ENCODE measurements at regions not wholly inside any gene's neighbourhood (a gene's known extent, or its start where the extent isn't known, plus 50 kb on each side); places are given as distances from the start of the nearest gene placed in this dataset.
"Not testable (repeated sequence)": the region's sequence is repeated elsewhere in the genome, so short reads cannot be mapped to it uniquely, and the experiment has no call there.

DNA sequence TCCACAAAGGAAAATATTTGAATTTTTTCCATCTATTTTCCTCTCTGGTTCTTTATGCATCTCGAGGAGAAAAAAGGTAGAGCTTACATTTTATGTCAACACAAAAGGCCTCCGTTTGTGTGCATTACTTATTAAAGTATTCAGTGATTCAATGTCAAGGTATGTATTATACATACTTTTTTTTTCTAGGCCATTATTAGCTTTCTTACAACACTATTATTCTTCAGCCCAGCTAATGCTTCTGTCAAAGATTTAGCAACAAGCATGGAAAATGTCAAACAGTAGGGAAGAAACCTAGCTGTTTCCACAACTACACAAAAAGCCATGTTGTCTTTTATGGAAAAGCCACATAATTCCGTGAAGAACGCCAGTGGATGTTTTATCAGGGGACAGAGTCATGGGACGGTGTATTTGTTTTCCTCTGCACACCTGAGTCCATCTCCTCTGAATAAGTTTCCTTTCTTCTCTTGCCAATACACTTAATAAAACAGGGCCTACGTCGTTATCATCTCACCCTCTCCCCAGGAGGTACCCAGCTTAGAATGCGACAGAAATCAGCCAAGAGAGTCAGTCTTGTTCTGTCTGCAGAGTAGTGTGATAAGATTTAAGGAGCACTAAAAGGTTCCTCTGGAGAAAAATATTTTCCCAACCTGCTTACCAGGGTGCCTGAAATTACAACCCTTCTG lies 209.7 kb upstream of the AUTS2 start:
- DNase-seq, result no peak

DNA sequence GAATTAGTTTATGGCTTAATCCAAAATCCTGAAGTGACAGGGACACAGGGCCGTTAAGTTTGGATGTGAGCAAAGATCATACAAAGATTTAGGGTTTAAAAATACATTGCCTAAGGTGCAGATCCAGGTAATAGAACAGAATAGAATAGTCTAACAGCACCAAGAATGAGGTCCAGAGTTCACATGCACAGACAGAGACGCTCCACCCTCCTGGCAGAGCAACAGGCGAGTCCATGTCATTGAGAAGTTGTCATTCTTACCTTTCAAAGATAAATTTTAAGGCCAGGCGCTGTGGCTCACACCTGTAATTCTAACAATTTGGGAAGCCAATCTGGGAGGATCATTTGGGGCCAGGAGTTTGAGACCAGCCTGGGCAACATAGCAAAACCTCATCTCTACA lies 209.1 kb upstream of the AUTS2 start:
- DNase-seq, result no peak

DNA sequence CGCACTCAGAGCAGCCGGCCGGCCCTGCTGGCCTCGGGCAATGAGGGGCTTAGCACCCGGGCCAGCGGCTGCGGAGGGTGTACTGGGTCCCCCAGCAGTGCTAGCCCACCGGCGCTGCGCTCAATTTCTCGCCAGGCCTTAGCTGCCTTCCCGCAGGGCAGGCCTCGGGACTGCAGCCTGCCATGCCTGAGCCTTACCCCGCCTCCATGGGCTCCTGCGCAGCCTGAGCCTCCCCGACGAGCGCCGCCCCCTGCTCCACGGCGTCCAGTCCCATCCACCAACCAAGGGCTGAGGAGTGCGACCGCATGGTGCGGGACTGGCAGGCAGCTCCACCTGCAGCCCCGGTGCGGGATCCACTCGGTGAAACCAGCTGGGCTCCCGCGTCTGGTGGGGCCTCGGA lies 204.4 kb upstream of the AUTS2 start:
- not testable (repeated sequence) for DNase-seq

DNA sequence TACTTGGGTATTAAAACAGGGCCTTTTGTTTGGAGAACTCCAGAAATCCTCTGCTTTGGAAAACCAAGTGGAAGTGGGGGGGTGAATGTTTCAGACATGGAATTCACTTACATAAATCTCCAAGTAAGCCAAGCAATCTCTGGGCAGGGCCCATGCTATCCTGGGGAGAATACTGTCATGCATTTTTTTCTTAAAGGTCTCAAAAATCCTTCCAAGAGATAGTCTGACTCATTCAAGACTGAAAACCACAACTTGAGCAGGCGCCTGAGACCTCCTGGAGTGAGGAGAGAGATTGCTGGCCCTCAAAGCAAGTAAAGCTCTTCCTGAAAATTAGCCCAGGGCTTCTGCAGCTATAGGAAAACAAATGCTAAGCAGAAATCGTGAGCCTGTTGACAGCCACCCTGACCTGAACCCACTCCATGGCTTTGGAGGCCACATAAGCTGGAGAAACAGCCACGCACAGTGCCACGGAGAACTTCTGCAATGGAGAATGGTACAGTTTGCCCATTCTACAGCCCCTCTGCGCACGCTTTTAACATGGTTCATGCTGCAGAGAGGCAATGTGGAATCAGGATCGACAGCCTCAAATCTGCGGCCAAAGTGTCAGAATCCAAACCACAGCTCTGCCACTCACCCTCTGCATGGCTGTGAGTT lies 203.1 kb upstream of the AUTS2 start:
- DNase-seq, result no peak

DNA sequence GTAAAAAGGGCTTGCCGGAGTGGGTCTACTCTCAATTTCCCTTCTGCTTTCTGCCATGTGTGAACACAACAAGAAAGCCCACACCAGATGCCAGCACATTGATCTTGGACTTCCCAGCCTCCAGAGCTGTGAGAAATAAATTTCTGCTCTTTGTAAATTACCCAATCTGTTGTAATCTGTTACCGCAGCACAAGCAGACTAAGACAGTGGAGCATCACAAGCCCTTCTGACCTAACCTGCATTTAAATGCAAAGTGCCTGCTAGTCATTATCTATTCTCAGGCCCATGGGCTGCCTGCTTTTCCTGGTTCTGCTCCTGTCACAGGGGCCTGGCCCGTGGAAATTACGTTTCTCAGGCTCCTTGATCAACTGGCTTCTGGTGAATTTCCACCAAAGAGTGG lies 199.3 kb upstream of the AUTS2 start:
- no peak for DNase-seq

DNA sequence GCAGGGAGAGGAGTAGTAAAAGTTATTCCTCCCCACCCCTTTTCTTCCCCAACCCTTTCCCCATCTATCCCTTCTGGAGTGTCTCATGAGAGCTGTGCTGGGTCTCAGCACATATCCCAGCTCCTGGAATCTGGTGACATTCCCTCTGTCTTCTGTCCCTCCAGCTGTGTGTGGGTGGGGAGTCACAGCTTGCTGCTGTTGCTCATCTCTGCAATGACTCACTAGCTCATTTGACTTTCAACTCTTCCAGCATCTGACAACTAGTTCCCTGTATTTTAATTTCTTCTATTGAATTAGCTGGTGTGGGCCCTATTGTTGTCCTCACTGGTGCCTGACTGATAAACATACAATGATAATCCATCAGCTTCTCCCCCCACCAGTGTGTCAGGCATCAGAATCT lies 198.9 kb upstream of the AUTS2 start:
- DNase-seq, result no peak

DNA sequence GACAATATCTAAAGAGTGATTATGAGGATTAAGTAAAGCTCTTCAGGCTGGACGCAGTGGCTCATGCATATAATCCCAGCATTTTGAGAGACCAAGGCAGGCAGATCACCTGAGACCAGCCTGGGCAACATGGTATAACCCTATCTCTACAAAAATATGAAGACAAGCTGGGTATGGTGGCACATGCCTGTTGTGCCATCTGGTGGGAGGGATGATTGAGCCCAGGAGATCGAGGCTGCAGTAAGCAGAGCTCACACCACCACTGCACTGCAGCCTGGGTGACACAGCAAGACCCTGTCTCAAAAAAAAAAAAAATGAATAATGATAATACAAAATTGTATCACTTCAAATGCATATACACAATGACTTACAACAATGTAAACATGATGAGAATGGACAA lies 195.6 kb upstream of the AUTS2 start:
- peak; percentile 18 to 74 for DNase-seq

DNA sequence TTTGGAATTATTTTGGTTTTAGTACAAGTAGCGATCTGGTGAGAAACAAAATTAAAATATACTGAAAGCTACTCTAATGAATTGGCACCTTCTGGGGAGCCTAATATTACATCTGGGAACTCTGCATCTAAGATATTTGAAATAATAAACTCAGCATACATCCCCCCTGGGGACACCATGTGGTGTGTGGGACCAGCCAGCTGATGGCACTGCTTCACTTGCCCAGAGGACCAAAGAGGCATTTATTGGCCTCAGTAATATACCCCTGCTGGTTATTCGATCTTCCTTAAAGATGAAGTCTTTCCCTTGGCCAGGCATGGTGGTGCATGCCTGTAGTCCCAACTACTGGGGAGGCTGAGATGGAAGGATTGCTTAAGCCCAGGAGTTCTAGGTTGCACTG lies 195.1 kb upstream of the AUTS2 start:
- DNase-seq, result peak; percentile 49 to 87

DNA sequence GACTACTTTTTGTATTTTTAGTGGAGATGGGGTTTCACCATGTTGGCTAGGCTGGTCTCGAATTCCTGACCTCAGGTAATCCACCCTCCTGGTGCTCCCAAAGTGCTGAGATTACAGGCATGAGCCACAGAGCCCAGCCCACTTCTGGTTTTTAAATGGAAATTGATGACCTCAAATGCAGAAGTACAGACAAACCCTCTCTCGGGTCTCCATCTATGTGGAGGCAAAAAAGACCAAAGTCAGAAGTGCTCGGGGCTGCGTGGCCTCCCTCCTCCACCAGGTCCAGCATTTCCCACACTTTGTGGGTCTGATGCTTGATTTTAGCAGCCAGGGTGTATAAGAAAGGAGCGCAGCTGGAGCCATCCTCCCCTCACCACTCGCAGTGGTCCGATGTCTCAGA lies 187.3 kb upstream of the AUTS2 start:
- no peak for DNase-seq

DNA sequence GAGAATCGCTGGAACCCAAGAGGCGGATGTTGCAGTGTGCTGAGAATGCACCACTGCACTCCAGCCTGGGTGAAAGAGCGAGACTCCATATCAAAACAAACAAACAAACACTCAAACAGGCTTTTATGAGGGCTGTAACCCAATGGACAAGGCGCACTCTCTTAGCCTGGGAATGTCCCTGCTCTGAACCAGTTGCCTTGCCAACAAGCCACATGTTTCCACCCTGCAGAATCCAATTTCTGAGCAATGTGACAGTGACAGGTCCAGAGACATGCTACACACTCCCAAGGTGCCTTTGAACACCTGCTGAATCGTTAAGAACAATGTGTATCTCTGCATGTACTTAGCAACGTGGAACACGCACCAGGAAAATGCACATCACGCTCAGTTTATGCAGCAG lies 186.8 kb upstream of the AUTS2 start:
- DNase-seq, result no peak

DNA sequence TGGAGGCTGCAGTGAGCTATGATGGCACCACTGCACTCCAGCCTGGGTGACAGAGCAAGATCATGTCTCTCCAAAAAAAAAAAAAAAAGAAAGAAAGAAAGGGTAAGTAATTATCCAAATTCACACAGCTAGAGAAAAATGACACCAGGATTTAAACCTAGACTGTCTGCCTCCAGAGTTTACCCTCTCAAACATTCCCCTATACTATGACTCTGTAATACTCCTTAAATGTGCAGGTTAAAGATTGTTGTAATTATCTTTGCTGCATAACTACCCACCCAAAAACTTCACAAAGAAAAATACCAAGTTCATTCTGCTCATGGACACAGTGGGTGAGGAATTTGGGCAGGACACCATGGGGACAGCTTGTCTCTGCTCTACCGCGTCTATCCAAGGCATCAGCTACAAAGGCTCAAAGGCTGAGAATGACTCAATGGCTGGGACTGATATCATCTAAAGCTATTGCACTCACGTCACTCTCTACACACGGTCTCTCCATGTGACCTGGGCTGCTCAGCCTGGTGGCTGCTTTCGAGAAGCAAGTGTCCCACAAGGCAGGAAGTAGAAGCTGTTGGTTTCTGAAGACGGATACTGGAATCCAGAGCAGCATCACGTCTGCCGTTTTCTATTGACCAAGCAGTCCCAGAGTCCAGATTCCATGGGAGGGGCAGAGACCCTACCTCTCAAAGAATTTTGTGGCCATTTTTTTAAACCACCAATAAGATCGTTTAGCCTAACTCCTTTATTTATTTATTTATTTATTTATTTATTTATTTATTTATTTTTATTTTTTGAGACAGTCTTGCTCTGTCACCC lies 185.7 kb upstream of the AUTS2 start:
- no peak for DNase-seq

DNA sequence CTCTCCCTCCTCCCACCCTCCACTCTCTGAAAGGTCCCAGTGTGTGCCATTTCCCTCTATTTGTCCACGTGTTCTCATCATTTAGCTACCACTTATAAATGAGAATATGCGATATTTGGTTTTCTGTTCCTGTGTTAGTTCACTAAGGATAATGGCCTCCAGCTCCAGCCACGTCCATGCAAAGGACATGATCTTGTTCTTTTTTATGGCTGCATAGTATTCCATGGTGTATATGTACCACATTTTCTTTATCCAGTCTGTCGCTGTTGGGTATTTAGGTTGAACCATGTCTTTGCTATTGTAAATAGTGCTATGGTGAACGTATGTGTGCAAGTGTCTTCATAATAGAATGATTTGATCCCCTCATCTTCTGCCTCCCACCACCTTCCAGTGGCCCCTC lies 183.7 kb upstream of the AUTS2 start:
- DNase-seq, result no peak

DNA sequence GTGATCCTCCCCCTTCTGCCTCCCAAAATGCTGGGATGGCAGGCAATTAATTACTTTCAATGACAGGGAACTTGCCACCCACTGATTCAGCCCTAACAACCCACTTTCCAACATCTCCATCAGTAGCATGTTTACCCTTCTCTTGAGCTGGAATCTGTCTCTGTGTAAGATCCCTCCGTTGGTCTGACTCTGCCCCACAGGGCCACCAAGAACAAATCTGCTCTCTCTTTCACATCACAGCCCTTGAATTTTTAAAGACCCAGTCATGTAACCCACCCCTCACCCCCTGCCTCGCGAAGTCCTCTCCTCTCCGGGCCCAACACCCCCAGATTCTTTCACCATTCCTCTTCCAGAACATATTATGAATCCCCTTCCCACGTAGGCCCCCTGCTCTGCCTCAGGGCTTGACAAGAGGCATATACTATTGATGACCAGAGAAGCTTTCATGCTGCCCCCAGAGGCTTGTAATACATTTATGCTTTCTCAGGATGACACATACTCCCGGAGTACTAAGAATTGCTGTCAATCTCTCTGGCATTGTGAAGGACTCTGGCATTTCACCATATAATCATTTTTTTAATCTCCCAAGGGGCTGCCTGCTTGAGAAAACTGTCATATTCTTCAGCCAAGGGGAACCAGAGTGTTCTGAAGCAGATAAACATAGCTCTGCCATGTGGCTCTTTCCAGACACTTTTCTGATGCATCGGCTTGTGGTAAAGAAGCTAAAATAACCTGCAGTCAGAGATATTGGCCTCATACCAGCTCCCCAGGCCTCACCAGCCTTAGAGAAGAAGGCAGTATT lies 179.2 kb upstream of the AUTS2 start:
- DNase-seq, result no peak

DNA sequence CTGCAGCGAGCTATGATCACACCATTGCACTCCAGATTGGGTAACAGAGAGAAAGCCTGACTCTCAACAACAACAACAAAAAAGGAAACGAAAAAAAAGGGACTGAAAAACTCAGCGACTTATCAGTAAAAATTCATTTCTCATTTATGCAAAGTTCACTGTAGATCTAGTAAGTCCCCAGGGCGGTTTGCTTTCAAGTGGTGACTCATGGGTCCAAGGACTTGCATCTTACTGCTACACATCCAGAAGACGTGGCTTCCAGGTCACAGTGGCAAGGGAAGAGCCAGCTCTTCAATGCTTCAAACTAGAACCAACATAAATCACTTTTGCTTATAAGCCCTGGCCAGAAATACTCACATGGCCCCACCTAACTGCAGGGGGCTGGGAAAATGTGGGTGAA lies 178.3 kb upstream of the AUTS2 start:
- DNase-seq, result no peak

DNA sequence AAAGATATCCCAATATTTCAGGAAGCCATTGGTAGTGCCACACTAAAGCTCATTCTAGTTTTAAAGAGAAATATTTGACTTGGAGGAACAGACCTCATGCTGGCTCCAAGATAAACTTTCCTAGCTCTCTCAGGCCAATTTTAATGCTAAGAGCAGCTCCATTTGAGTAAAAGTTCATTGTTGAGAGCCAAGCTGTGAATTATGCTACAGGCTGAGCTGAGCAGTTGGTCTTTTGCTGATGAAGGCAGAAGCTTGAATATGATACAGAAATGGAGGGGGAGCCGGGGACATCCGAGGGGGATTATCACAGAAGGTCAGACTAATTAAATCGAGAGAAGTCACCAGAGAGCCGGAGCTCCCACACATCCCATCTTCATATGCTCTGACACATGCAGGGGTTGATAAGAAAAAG lies 175.7 kb upstream of the AUTS2 start:
- peak; percentile 15 to 70 for DNase-seq

DNA sequence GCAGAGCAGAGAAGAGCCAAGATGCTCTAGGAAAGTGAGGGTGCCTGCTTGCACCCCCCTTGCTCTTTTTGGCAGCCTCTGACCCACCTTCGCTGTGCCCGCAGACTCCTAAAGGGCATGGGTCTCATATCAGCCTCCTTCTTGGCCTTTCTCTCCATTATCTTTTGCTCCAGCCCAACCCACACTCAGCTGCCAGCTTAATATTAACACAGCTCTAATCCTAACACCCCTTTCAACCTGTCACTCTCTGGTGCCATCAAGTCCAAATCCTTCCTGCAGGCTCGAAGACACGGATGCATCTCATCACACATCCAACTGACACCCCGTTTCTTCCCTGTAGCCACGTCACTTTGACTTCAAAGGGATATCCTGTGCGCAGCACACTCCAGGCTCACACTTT lies 171.6 kb upstream of the AUTS2 start:
- no peak for DNase-seq

DNA sequence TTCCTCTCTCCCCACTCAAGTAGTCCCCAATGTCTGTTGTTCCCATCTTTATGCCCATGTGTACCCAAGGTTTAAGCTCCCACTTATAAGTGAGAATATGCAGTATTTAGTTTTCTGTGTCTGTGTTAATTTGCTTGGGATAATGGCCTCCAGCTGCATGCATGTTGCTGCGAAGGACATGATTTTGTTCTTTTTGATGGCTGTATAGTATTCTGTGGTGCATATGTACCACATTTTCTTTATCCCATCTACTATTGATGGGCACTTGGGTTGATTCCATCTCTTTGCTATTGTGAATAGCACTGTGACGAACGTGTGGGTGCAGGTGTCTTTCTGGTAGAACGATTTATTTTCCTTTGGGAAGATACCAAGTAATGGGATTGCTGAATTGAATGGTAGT lies 170.2 kb upstream of the AUTS2 start:
- no peak for DNase-seq

DNA sequence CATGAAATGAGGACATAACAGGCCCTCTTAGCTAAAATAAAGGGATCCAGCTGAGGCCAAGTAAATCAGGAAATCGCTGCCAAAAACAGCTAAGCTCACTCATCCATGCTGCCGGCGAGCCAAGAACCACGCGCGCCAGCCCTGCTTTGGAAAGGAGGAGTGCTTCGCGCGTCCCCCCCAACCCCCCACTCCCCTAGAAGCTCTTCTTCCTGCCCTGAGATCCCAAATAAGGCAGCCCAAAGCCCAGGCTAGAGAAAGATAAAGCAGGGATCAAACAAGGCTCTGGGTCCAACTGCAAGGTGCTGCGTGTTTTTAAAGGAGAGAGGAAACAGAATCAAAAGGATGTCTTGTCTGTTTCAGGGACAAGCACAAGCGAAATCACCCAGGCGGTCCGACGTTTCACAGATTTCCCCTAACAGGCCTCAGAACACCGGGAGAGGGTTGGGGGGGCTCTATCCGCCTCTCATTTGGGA lies 168.3 kb upstream of the AUTS2 start:
- no peak for DNase-seq

DNA sequence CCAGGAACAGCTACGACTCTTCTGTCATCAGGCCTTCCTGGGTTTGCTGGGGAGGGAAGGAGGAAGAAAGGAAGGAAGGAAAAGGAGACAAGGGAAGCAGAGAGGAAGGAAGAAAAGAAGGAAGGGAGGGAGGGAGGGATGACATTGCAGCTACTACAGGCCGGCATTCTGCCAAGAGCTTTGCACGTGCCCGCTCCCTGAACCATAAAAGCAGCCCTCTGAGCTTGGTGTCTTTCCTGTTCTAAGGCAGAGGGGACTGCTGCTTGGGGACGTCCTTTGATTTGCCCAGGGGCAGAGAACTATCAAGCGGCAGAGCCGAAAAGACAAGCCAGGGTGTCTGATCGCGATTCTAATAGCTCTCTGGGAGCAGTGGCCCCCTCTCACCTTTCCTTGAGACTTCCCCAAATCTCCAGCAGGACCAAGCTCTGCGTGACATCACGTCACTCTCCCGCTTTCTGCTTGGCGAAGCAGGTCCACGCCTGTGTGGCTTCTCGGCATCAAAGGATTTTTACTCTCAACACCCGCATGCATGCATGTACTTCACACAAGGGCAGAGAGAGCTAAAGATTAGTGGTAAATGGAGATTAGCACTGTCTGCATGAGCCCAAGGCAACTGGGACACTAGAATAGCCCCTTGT lies 167.8 kb upstream of the AUTS2 start:
- peak in 1 of 2 experiments; percentile 17 for DNase-seq

DNA sequence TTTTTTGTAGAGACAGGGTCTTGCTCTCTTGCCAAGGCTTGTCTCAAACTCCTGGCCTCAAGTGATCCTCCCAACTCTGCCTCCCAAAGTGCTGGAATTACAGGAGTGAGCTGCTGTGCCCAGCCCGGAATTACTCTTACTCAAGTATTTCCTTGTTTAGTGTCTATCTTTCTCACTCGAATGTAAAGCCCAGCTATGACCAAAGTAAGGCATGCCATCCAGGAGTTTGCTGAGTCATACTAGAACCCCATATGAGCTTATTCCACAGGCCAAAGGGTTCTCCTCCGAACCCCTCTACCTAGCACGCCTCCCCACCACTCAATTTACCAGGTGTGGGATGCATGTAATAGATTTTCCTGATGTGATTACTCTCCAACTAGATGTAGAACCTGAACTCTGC lies 166.6 kb upstream of the AUTS2 start:
- no peak for DNase-seq

DNA sequence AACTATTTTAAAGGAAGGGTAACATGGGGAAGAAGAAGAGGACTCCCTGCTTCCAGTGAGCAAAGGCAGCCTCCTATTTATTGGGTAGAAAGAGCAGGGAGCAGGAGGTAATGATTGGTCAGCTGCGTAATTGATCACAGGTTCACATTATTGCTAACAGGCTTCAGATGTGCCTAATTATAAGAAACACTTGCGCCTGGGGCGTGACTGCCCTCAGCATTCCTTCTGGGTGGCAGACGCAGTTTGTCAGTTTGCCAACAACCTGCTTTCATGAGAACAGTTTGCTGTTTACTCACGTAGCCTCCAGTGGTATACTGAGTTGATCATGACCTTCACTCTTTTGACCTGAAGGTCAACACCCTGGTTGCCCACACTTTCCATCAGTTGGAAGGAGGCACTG lies 166.0 kb upstream of the AUTS2 start:
- DNase-seq, result not testable (repeated sequence)

DNA sequence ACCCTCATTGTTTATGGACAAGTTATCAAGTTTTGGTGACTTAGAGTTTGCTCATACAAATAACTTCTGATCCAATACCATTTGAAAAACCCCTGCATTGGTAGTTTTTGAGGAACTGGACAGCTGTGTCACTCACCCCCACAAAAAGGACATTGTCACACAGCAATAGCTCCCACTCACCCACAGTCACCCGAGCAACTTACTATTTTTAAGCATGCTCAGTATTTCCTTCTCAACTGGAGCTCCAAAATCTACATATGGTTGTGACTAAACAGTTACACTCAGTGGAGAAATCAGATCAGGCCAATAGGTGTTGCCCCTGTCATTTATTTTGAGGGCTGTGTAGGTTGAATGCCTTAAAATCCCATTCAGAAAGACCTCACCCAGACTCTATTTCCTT lies 165.2 kb upstream of the AUTS2 start:
- no peak for DNase-seq

DNA sequence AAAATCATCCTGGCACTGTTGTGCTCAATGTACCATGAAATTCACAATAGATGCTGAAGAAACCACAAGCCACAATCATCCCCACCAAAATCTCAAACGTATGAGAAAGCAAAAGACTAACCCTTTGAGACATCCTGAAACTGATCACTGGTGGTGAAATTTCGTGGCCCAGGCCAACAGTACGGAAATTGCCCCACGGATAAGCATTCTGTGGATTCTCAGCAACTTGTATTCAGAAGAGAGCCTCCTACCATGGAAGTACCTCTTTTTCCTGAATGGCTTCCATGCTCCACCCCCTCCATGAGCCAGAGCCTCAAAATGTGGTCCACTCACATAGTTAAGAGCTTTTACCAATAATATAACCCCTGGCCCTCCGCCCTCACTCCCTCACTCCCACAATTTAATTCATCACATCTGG lies 163.9 kb upstream of the AUTS2 start:
- DNase-seq, result no peak

Data from NCI-H524 (cell line).